ENCODE measurements at regions not wholly inside any gene's neighbourhood (a gene's known extent, or its start where the extent isn't known, plus 50 kb on each side); places are given as distances from the start of the nearest gene placed in this dataset.

DNA sequence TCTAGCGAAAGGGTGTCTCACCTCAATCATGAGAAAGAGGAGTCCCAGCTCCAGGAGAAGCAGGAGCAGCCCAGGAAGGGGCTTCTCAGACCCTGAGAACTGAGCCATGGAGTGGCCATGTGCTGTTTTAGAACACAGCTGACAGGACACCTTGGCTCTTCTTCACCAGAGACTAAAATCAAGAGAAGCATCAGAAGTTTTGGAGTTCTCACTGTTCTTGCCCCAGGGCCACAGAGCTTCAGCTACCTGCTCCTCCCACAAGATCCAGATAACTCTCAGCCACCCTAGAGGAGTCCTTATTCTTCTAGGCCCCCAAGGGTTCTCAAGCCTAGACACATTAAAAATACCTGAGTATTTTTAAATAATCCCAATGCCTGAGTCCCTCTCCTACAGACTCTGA is 99.6 kb upstream of the ATP8B1 start:
- no peaks in the 10 kb centered on the region for H3K9me3 ChIP-seq (ENCODE audit: control insufficient read depth in 4 of 4, low read length in 3 of 4)
- H3K27me3 ChIP-seq (ENCODE audit: control insufficient read depth in 4 of 4, insufficient read depth in 4 of 4, low read length in 3 of 4) = no peaks in the 10 kb centered on the region
- 97% methylated on average over 1 of the region's 1 CpG for WGBS
- H3K4me3 ChIP-seq (ENCODE audit: low read depth in 1 of 3, low read length in 3 of 3) = no peak overlapping the region
- no peak overlapping the region for H3K27ac ChIP-seq (ENCODE audit: low read depth in 1 of 2, low read length in 2 of 2)
- no peaks in the 10 kb centered on the region for H3K36me3 ChIP-seq (ENCODE audit: control insufficient read depth in 4 of 4, insufficient read depth in 3 of 4, low read depth in 1 of 4, low read length in 3 of 4)
- no peak for TF ChIP-seq RXRA (IDR thresholded peaks at IDR 0.05)
- no peak for TF ChIP-seq JUND (IDR thresholded peaks at IDR 0.05)
- TF ChIP-seq, protein P1, sequence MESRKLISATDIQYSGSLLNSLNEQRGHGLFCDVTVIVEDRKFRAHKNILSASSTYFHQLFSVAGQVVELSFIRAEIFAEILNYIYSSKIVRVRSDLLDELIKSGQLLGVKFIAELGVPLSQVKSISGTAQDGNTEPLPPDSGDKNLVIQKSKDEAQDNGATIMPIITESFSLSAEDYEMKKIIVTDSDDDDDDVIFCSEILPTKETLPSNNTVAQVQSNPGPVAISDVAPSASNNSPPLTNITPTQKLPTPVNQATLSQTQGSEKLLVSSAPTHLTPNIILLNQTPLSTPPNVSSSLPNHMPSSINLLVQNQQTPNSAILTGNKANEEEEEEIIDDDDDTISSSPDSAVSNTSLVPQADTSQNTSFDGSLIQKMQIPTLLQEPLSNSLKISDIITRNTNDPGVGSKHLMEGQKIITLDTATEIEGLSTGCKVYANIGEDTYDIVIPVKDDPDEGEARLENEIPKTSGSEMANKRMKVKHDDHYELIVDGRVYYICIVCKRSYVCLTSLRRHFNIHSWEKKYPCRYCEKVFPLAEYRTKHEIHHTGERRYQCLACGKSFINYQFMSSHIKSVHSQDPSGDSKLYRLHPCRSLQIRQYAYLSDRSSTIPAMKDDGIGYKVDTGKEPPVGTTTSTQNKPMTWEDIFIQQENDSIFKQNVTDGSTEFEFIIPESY (IDR thresholded peaks at IDR 0.05) = no peak
- TF ChIP-seq, protein P2, sequence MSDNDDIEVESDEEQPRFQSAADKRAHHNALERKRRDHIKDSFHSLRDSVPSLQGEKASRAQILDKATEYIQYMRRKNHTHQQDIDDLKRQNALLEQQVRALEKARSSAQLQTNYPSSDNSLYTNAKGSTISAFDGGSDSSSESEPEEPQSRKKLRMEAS (IDR thresholded peaks at IDR 0.05) = no peak
- no peak for TF ChIP-seq HNF4G (IDR thresholded peaks at IDR 0.05)
- TF ChIP-seq, protein P3, sequence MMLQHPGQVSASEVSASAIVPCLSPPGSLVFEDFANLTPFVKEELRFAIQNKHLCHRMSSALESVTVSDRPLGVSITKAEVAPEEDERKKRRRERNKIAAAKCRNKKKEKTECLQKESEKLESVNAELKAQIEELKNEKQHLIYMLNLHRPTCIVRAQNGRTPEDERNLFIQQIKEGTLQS (IDR thresholded peaks at IDR 0.05) = no peak
- no peak for TF ChIP-seq YY1 (IDR thresholded peaks at IDR 0.05)
- TF ChIP-seq, protein P4, sequence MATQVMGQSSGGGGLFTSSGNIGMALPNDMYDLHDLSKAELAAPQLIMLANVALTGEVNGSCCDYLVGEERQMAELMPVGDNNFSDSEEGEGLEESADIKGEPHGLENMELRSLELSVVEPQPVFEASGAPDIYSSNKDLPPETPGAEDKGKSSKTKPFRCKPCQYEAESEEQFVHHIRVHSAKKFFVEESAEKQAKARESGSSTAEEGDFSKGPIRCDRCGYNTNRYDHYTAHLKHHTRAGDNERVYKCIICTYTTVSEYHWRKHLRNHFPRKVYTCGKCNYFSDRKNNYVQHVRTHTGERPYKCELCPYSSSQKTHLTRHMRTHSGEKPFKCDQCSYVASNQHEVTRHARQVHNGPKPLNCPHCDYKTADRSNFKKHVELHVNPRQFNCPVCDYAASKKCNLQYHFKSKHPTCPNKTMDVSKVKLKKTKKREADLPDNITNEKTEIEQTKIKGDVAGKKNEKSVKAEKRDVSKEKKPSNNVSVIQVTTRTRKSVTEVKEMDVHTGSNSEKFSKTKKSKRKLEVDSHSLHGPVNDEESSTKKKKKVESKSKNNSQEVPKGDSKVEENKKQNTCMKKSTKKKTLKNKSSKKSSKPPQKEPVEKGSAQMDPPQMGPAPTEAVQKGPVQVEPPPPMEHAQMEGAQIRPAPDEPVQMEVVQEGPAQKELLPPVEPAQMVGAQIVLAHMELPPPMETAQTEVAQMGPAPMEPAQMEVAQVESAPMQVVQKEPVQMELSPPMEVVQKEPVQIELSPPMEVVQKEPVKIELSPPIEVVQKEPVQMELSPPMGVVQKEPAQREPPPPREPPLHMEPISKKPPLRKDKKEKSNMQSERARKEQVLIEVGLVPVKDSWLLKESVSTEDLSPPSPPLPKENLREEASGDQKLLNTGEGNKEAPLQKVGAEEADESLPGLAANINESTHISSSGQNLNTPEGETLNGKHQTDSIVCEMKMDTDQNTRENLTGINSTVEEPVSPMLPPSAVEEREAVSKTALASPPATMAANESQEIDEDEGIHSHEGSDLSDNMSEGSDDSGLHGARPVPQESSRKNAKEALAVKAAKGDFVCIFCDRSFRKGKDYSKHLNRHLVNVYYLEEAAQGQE (IDR thresholded peaks at IDR 0.05) = no peak
- TF ChIP-seq GABPA (IDR thresholded peaks at IDR 0.05 in 1 of 2, conservative IDR thresholded peaks at IDR 0.05 in 1 of 2) = no peak
- no peak for TF ChIP-seq RAD21 (IDR thresholded peaks at IDR 0.05)
- TF ChIP-seq FOXA2 (IDR thresholded peaks at IDR 0.05) = no peak
- no peak for TF ChIP-seq SP1 (IDR thresholded peaks at IDR 0.05)
- H3K4me1 ChIP-seq (ENCODE audit: control insufficient read depth in 4 of 4, insufficient read depth in 4 of 4, low read length in 3 of 4) = no peaks in the 10 kb centered on the region
- H3K9ac ChIP-seq (ENCODE audit: low read depth in 1 of 2, low read length in 2 of 2) = no peak overlapping the region
- no peak for DNase-seq (ENCODE audit: low spot score)

DNA sequence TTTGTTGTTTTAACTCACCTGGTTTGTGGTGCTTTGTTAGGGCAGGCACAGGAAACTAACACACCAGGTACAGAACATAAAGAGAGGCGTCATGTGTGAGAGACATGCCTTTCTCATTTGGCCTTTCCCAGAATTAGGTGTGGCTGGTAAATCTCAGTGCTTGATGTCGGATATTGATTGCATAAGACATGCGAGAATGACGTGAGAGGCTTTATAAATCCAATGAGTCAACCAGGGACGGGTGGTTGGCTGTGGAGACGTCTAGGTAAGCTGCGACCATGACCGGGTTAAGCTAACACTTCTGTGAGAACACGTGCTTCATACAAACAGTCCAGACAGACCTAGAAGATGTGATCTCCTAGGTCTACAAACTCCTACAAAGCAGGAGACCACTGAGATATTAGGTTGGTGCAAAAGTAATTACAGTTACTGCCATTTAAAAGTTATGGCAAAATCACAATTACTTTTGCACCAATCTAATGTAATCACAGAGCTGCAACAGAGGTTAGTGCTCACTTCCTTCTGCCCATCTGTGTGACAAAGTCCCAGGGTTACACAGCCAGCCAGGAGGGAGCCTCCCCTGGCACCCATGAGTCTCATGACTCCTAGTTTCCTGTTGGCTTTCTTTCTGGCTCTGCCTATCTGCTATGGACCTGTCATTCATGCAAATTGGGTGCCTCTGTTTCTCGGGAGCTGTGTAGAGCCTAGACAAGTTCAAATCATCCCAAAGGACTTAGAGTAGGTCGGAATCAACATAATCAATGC is 98.9 kb upstream of the ATP8B1 start:
- Histone ChIP-seq H3K27ac (ENCODE audit: low read depth in 1 of 2, low read length in 2 of 2) (no peak overlapping the region), H3K4me1 (ENCODE audit: control insufficient read depth in 4 of 4, insufficient read depth in 4 of 4, low read length in 3 of 4) (no peaks in the 10 kb centered on the region), H3K36me3 (ENCODE audit: control insufficient read depth in 4 of 4, insufficient read depth in 3 of 4, low read depth in 1 of 4, low read length in 3 of 4) (no peaks in the 10 kb centered on the region), H3K9me3 (ENCODE audit: control insufficient read depth in 4 of 4, low read length in 3 of 4) (no peaks in the 10 kb centered on the region), H3K9ac (ENCODE audit: low read depth in 1 of 2, low read length in 2 of 2) (no peak overlapping the region), H3K27me3 (ENCODE audit: control insufficient read depth in 4 of 4, insufficient read depth in 4 of 4, low read length in 3 of 4) (no peaks in the 10 kb centered on the region), H3K4me3 (ENCODE audit: low read depth in 1 of 3, low read length in 3 of 3) (no peak overlapping the region)
- WGBS = 44% methylated on average over 11 of the region's 11 CpGs
- DNase-seq (ENCODE audit: low spot score) = no peak
- TF ChIP-seq FOXA2 (IDR thresholded peaks at IDR 0.05) (no peak), EGR1 (IDR thresholded peaks at IDR 0.05; ENCODE audit: low read depth in 2 of 2) (no peak), RAD21 (IDR thresholded peaks at IDR 0.05) (no peak), YY1 (IDR thresholded peaks at IDR 0.05) (no peak), JUND (IDR thresholded peaks at IDR 0.05) (peak; percentile 41 to 87), RXRA (IDR thresholded peaks at IDR 0.05) (peak; percentile 67 to 86), HNF4A (conservative IDR thresholded peaks at IDR 0.05) (peak; percentile 18 to 39), NR2F2 (IDR thresholded peaks at IDR 0.05) (no peak), GABPA (IDR thresholded peaks at IDR 0.05 in 1 of 2, conservative IDR thresholded peaks at IDR 0.05 in 1 of 2) (no peak)
- TF ChIP-seq, protein P1 (IDR thresholded peaks at IDR 0.05) = no peak
- TF ChIP-seq, protein P4 (IDR thresholded peaks at IDR 0.05) = no peak
- TF ChIP-seq, protein P3 (IDR thresholded peaks at IDR 0.05) = no peak
- TF ChIP-seq, protein P5, sequence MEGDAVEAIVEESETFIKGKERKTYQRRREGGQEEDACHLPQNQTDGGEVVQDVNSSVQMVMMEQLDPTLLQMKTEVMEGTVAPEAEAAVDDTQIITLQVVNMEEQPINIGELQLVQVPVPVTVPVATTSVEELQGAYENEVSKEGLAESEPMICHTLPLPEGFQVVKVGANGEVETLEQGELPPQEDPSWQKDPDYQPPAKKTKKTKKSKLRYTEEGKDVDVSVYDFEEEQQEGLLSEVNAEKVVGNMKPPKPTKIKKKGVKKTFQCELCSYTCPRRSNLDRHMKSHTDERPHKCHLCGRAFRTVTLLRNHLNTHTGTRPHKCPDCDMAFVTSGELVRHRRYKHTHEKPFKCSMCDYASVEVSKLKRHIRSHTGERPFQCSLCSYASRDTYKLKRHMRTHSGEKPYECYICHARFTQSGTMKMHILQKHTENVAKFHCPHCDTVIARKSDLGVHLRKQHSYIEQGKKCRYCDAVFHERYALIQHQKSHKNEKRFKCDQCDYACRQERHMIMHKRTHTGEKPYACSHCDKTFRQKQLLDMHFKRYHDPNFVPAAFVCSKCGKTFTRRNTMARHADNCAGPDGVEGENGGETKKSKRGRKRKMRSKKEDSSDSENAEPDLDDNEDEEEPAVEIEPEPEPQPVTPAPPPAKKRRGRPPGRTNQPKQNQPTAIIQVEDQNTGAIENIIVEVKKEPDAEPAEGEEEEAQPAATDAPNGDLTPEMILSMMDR (IDR thresholded peaks at IDR 0.05; ENCODE audit: low read depth, low read length, missing input control) = no peak

Measured in liver (tissue), 8 donors.